ENCODE measurements at regions not wholly inside any gene's neighbourhood (a gene's known extent, or its start where the extent isn't known, plus 50 kb on each side); places are given as distances from the start of the nearest gene placed in this dataset.

- Histone ChIP-seq H3K9me3 (ENCODE audit: low read depth, low read length) (no peaks in the 10 kb centered on the region), H3K36me3 (ENCODE audit: insufficient read depth, low read length) (no peaks in the 10 kb centered on the region), H4K20me1 (ENCODE audit: insufficient read depth, low read length) (no peaks in the 10 kb centered on the region), H3K79me2 (ENCODE audit: insufficient read depth, low read length) (no peaks in the 10 kb centered on the region), H3K4me3 (ENCODE audit: insufficient read depth, low read length) (no peak overlapping the region), H3K4me1 (ENCODE audit: insufficient read depth, low read length) (peaks cover 5% of the 10 kb centered on the region), H3K4me2 (ENCODE audit: insufficient read depth, low read length) (no peak overlapping the region), H3K27ac (ENCODE audit: low read depth, low read length) (no peak overlapping the region), H3K27me3 (ENCODE audit: insufficient read depth, low read length) (no peaks in the 10 kb centered on the region), H2AFZ (ENCODE audit: low read length) (no peak overlapping the region)
- no peak for DNase-seq (ENCODE audit: insufficient read length, low spot score, missing footprints)
- no peak for TF ChIP-seq CTCF (IDR thresholded peaks at IDR 0.05; ENCODE audit: extremely low read depth, low read depth, low read length)
These were observed 192.0 kb downstream of the ZC3H11B start for GRCh38 chr1:219420913-219421312.

DNA sequence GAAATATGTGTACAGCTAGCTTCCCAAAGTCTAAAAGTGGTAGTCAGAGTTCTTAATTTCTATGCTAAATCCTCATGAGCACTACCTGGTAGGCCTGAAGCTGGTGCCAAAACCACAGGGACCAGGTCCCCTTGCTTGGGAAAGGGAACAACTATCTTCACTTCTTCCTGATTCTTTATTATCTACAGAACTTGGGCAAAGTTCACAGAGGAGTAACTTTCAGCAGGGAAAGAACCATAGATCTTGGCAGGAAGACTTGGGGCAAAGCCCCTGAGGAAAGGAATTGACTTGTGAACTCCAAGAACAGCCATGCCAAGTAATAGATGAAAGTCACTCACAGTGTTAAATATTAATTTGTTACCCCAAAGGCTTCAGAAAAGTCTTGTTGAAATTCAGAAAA, 193.0 kb downstream of the ZC3H11B start:
- H3K27ac ChIP-seq (ENCODE audit: low read depth, low read length): no peak overlapping the region
- no peak for TF ChIP-seq CTCF (IDR thresholded peaks at IDR 0.05; ENCODE audit: extremely low read depth, low read depth, low read length)
- no peak overlapping the region for H3K4me2 ChIP-seq (ENCODE audit: insufficient read depth, low read length)
- DNase-seq (ENCODE audit: insufficient read length, low spot score, missing footprints): no peak
- no peak overlapping the region for H3K4me3 ChIP-seq (ENCODE audit: insufficient read depth, low read length)
- no peaks in the 10 kb centered on the region for H3K27me3 ChIP-seq (ENCODE audit: insufficient read depth, low read length)
- H3K36me3 ChIP-seq (ENCODE audit: insufficient read depth, low read length): no peaks in the 10 kb centered on the region
- H3K4me1 ChIP-seq (ENCODE audit: insufficient read depth, low read length): peaks cover 5% of the 10 kb centered on the region
- no peak overlapping the region for H2AFZ ChIP-seq (ENCODE audit: low read length)
- H3K79me2 ChIP-seq (ENCODE audit: insufficient read depth, low read length): no peaks in the 10 kb centered on the region
- no peaks in the 10 kb centered on the region for H3K9me3 ChIP-seq (ENCODE audit: low read depth, low read length)
- H4K20me1 ChIP-seq (ENCODE audit: insufficient read depth, low read length): no peaks in the 10 kb centered on the region

GRCh38 chr1:219419065-219419464, 193.8 kb downstream of the ZC3H11B start:
- H2AFZ ChIP-seq (ENCODE audit: low read length): no peak overlapping the region
- H3K4me2 ChIP-seq (ENCODE audit: insufficient read depth, low read length): no peak overlapping the region
- no peaks in the 10 kb centered on the region for H3K36me3 ChIP-seq (ENCODE audit: insufficient read depth, low read length)
- no peak overlapping the region for H3K4me3 ChIP-seq (ENCODE audit: insufficient read depth, low read length)
- no peak for TF ChIP-seq CTCF (IDR thresholded peaks at IDR 0.05; ENCODE audit: extremely low read depth, low read depth, low read length)
- no peak overlapping the region for H3K27ac ChIP-seq (ENCODE audit: low read depth, low read length)
- no peaks in the 10 kb centered on the region for H4K20me1 ChIP-seq (ENCODE audit: insufficient read depth, low read length)
- H3K9me3 ChIP-seq (ENCODE audit: low read depth, low read length): no peaks in the 10 kb centered on the region
- H3K79me2 ChIP-seq (ENCODE audit: insufficient read depth, low read length): no peaks in the 10 kb centered on the region
- peaks cover 5% of the 10 kb centered on the region for H3K4me1 ChIP-seq (ENCODE audit: insufficient read depth, low read length)
- DNase-seq (ENCODE audit: insufficient read length, low spot score, missing footprints): no peak
- no peaks in the 10 kb centered on the region for H3K27me3 ChIP-seq (ENCODE audit: insufficient read depth, low read length)

GRCh38 chr1:219417610-219418009, 195.3 kb downstream of the ZC3H11B start:
- no peak for DNase-seq (ENCODE audit: insufficient read length, low spot score, missing footprints)
- Histone ChIP-seq H3K36me3 (ENCODE audit: insufficient read depth, low read length) (no peaks in the 10 kb centered on the region), H3K27ac (ENCODE audit: low read depth, low read length) (no peak overlapping the region)

More at GRCh38 chr1:219417610-219418009, 195.3 kb downstream of the ZC3H11B start:
- Histone ChIP-seq H3K27me3 (ENCODE audit: insufficient read depth, low read length) (no peaks in the 10 kb centered on the region), H3K79me2 (ENCODE audit: insufficient read depth, low read length) (no peaks in the 10 kb centered on the region), H4K20me1 (ENCODE audit: insufficient read depth, low read length) (no peaks in the 10 kb centered on the region), H3K4me2 (ENCODE audit: insufficient read depth, low read length) (no peak overlapping the region), H3K4me3 (ENCODE audit: insufficient read depth, low read length) (no peak overlapping the region), H3K9me3 (ENCODE audit: low read depth, low read length) (no peaks in the 10 kb centered on the region), H2AFZ (ENCODE audit: low read length) (no peak overlapping the region), H3K4me1 (ENCODE audit: insufficient read depth, low read length) (peaks cover 3% of the 10 kb centered on the region)
- TF ChIP-seq CTCF (IDR thresholded peaks at IDR 0.05; ENCODE audit: extremely low read depth, low read depth, low read length): no peak
